ENCODE measurements at regions not wholly inside any gene's neighbourhood (a gene's known extent, or its start where the extent isn't known, plus 50 kb on each side); places are given as distances from the start of the nearest gene placed in this dataset.

DNA sequence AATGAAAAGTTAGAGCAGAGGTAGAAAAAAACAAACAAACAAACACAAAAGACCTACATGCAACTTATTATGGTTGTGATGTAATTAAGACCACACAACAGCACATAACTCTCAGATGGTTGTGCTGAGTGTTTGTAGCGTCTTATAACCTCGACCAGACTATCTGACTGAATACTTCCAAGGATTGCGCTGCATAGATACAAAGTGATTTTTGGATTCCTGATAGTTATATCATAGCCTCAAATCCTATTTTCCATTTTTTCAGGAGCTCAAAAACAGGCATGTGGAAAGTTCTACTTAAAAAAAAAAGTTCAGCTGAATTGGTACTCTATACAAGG lies 236.1 kb downstream of the SPRY1 start:
- TF ChIP-seq, protein P1, sequence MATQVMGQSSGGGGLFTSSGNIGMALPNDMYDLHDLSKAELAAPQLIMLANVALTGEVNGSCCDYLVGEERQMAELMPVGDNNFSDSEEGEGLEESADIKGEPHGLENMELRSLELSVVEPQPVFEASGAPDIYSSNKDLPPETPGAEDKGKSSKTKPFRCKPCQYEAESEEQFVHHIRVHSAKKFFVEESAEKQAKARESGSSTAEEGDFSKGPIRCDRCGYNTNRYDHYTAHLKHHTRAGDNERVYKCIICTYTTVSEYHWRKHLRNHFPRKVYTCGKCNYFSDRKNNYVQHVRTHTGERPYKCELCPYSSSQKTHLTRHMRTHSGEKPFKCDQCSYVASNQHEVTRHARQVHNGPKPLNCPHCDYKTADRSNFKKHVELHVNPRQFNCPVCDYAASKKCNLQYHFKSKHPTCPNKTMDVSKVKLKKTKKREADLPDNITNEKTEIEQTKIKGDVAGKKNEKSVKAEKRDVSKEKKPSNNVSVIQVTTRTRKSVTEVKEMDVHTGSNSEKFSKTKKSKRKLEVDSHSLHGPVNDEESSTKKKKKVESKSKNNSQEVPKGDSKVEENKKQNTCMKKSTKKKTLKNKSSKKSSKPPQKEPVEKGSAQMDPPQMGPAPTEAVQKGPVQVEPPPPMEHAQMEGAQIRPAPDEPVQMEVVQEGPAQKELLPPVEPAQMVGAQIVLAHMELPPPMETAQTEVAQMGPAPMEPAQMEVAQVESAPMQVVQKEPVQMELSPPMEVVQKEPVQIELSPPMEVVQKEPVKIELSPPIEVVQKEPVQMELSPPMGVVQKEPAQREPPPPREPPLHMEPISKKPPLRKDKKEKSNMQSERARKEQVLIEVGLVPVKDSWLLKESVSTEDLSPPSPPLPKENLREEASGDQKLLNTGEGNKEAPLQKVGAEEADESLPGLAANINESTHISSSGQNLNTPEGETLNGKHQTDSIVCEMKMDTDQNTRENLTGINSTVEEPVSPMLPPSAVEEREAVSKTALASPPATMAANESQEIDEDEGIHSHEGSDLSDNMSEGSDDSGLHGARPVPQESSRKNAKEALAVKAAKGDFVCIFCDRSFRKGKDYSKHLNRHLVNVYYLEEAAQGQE (IDR thresholded peaks at IDR 0.05; ENCODE audit: low read depth, low read length) = no peak
- TF ChIP-seq EZH2phosphoT487 (IDR thresholded peaks at IDR 0.05; ENCODE audit: borderline replicate concordance, low read depth) = no peak
- no peak for TF ChIP-seq CHD2 (IDR thresholded peaks at IDR 0.05; ENCODE audit: low read length, partially characterized antibody)
- TF ChIP-seq, protein P2, sequence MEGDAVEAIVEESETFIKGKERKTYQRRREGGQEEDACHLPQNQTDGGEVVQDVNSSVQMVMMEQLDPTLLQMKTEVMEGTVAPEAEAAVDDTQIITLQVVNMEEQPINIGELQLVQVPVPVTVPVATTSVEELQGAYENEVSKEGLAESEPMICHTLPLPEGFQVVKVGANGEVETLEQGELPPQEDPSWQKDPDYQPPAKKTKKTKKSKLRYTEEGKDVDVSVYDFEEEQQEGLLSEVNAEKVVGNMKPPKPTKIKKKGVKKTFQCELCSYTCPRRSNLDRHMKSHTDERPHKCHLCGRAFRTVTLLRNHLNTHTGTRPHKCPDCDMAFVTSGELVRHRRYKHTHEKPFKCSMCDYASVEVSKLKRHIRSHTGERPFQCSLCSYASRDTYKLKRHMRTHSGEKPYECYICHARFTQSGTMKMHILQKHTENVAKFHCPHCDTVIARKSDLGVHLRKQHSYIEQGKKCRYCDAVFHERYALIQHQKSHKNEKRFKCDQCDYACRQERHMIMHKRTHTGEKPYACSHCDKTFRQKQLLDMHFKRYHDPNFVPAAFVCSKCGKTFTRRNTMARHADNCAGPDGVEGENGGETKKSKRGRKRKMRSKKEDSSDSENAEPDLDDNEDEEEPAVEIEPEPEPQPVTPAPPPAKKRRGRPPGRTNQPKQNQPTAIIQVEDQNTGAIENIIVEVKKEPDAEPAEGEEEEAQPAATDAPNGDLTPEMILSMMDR (IDR thresholded peaks at IDR 0.05) = no peak
- no peak for TF ChIP-seq SMC3 (IDR thresholded peaks at IDR 0.05; ENCODE audit: low read depth, low read length)
- no peak for TF ChIP-seq FOSL2 (IDR thresholded peaks at IDR 0.05; ENCODE audit: borderline replicate concordance, low read depth)
- TF ChIP-seq, protein P3, sequence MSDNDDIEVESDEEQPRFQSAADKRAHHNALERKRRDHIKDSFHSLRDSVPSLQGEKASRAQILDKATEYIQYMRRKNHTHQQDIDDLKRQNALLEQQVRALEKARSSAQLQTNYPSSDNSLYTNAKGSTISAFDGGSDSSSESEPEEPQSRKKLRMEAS (IDR thresholded peaks at IDR 0.05; ENCODE audit: low read depth) = no peak
- no peak for TF ChIP-seq RFX5 (IDR thresholded peaks at IDR 0.05; ENCODE audit: low read length)
- TF ChIP-seq RAD21 (IDR thresholded peaks at IDR 0.05; ENCODE audit: low read length) = no peak
- TF ChIP-seq FOXM1 (IDR thresholded peaks at IDR 0.05; ENCODE audit: low read depth) = no peak
- TF ChIP-seq JUND (IDR thresholded peaks at IDR 0.05) = no peak
- no peak for TF ChIP-seq SIN3A (IDR thresholded peaks at IDR 0.05; ENCODE audit: borderline replicate concordance, low read depth, low read length)

Measured in SK-N-SH (cell line).